IMR-90 (cell line): ENCODE measurements at regions not wholly inside any gene's neighbourhood (a gene's known extent, or its start where the extent isn't known, plus 50 kb on each side); places are given as distances from the start of the nearest gene placed in this dataset.

Experiments used
- ATAC-seq: fragments of 200-7000 bp; cut with Tn5 transposase; 2 replicates; pipeline ENCODE4 v1.9.1; 2020; ENCODE audit warnings: low read depth, mild to moderate bottlenecking, moderate library complexity
- BruUV-seq: library from RNA; stranded (reverse); fragments of 400-500 nt; replicated peaks from 2 replicates; lab custom pipeline; 2021; lab: Mats Ljungman, UMichigan
- CTCF ChIA-PET: fragments of 300-600 bp; formaldehyde crosslinking; extraction: SDS; loops from one replicate; lab custom pipeline; 2021; ENCODE audit warnings: antibody characterized with exemption; lab: Yijun Ruan, JAX
- POLR2A ChIA-PET: fragments of 300-600 bp; sonication (Branson Sonifier 250); formaldehyde crosslinking; loops from one replicate; lab custom pipeline; 2022; ENCODE audit warnings: antibody characterized with exemption; ENCODE audit not compliant: unreplicated experiment; lab: Charles Lee
- DNase-seq: peaks from one replicate; pipeline ENCODE4 v3.0.0; 2013
- H2AFZ ChIP-seq: replicated peaks from 2 replicates; pipeline ENCODE3; 2013; ENCODE audit warnings: low read length, mild to moderate bottlenecking; ENCODE audit not compliant: poor library complexity
- H2AK5ac ChIP-seq: 2 replicates; pipeline ENCODE4 v1.6.1; 2013; ENCODE audit warnings: low read depth, low read length, inconsistent platforms
- H2AK9ac ChIP-seq: replicated peaks from 2 replicates; pipeline ENCODE3; 2013; ENCODE audit warnings: mild to moderate bottlenecking, low read depth, low read length, moderate library complexity; ENCODE audit not compliant: poor library complexity
- H2BK120ac ChIP-seq: 2 replicates; pipeline ENCODE4 v1.6.1; 2013; ENCODE audit warnings: low read depth, low read length, inconsistent platforms
- H2BK15ac ChIP-seq: 3 replicates; pipeline ENCODE4 v1.6.1; 2013; ENCODE audit warnings: low read depth, low read length, inconsistent platforms
- H2BK20ac ChIP-seq: 2 replicates; pipeline ENCODE4 v1.6.1; 2013; ENCODE audit warnings: low read depth, mild to moderate bottlenecking, inconsistent platforms, low read length, moderate library complexity
- H2BK5ac ChIP-seq: 2 replicates; pipeline ENCODE4 v1.6.1; 2013; ENCODE audit warnings: mild to moderate bottlenecking, low read depth, low read length, inconsistent platforms; ENCODE audit not compliant: poor library complexity, severe bottlenecking
- H3K14ac ChIP-seq: replicated peaks from 2 replicates; pipeline ENCODE4 v1.6.1; 2013; ENCODE audit warnings: low read depth, low read length, inconsistent platforms
- H3K18ac ChIP-seq: 2 replicates; pipeline ENCODE4 v1.6.1; 2013; ENCODE audit warnings: low read depth, low read length, control low read depth
- H3K23ac ChIP-seq: 2 replicates; pipeline ENCODE4 v1.6.1; 2013; ENCODE audit warnings: low read depth, low read length, inconsistent platforms
- H3K27ac ChIP-seq: 2 replicates; pipeline ENCODE4 v1.5.1; 2013; ENCODE audit warnings: mild to moderate bottlenecking, control low read depth, low read length; ENCODE audit not compliant: insufficient read depth
- H3K27me3 ChIP-seq: 2 replicates; pipeline ENCODE4 v1.6.1; 2013; ENCODE audit warnings: low read length; ENCODE audit not compliant: control insufficient read depth, insufficient read depth
- H3K36me3 ChIP-seq: 2 replicates; pipeline ENCODE4 v1.6.1; 2013; ENCODE audit warnings: low read length, mixed read lengths; ENCODE audit not compliant: control insufficient read depth, insufficient read depth
- H3K4ac ChIP-seq: 2 replicates; pipeline ENCODE4 v1.6.1; 2013; ENCODE audit warnings: low read depth, low read length, inconsistent platforms
- H3K4me1 ChIP-seq: 2 replicates; pipeline ENCODE4 v1.6.1; 2013; ENCODE audit warnings: low read length, mixed read lengths; ENCODE audit not compliant: control insufficient read depth, insufficient read depth
- H3K4me2 ChIP-seq: 2 replicates; pipeline ENCODE4 v1.6.1; 2013; ENCODE audit warnings: low read depth, mild to moderate bottlenecking, control low read depth, low read length, moderate library complexity
- H3K4me3 ChIP-seq: 2 replicates; pipeline ENCODE4 v1.5.1; 2013; ENCODE audit warnings: low read depth, mild to moderate bottlenecking, control low read depth, low read length, moderate library complexity; ENCODE audit not compliant: insufficient read depth
- H3K56ac ChIP-seq: 2 replicates; pipeline ENCODE4 v1.6.1; 2013; ENCODE audit warnings: low read length, inconsistent platforms; ENCODE audit not compliant: insufficient read depth; ENCODE audit errors: extremely low read depth
- H3K79me1 ChIP-seq, 2 experiments: 2 replicates each; pipeline ENCODE4 v1.6.1; 2013; ENCODE audit warnings: low read length in 2 of 2, inconsistent platforms in 1 of 2, low read depth in 1 of 2
- H3K9ac ChIP-seq: 2 replicates; pipeline ENCODE4 v1.6.1; 2013; ENCODE audit warnings: low read depth, low read length, control low read depth
- H3K9me1 ChIP-seq: 2 replicates; pipeline ENCODE4 v1.6.1; 2013; ENCODE audit warnings: low read length, inconsistent platforms; ENCODE audit not compliant: insufficient read depth
- H3K9me3 ChIP-seq: 2 replicates; pipeline ENCODE4 v1.6.1; 2013; ENCODE audit warnings: low read length; ENCODE audit not compliant: control insufficient read depth, insufficient read depth
- H4K20me1 ChIP-seq: 2 replicates; pipeline ENCODE4 v1.6.1; 2013; ENCODE audit warnings: low read length, inconsistent platforms; ENCODE audit not compliant: insufficient read depth
- H4K5ac ChIP-seq: 2 replicates; pipeline ENCODE4 v1.6.1; 2013; ENCODE audit warnings: mild to moderate bottlenecking, low read depth, low read length, control low read depth
- H4K8ac ChIP-seq, 2 experiments: 2 replicates each; pipeline ENCODE4 v1.6.1; 2013; ENCODE audit warnings: low read depth in 2 of 2, low read length in 2 of 2, control low read depth in 1 of 2, inconsistent platforms in 1 of 2
- H4K91ac ChIP-seq: 2 replicates; pipeline ENCODE4 v1.6.1; 2013; ENCODE audit warnings: low read depth, low read length, inconsistent platforms; ENCODE audit not compliant: insufficient read depth
- BHLHE40 ChIP-seq: fragments of 150-350 bp; IDR thresholded peaks from 2 replicates; pipeline ENCODE4 v1.6.1; 2016; ENCODE audit warnings: mild to moderate bottlenecking, low read depth, low read length
- CEBPB ChIP-seq: IDR thresholded peaks from 2 replicates; pipeline ENCODE4 v1.6.1; 2012; ENCODE audit warnings: low read depth, low read length, improper control_type of control experiment
- CHD1 ChIP-seq: IDR thresholded peaks from 2 replicates; pipeline ENCODE4 v1.6.1; 2012; ENCODE audit warnings: low read depth, low read length, improper control_type of control experiment
- FOS ChIP-seq: fragments of 150-350 bp; IDR thresholded peaks from 2 replicates; pipeline ENCODE4 v1.6.1; 2016; ENCODE audit warnings: low read depth, low read length
- MAFK ChIP-seq: IDR thresholded peaks from 2 replicates; pipeline ENCODE4 v1.6.1; 2012; ENCODE audit warnings: low read depth, low read length, improper control_type of control experiment
- MAZ ChIP-seq: IDR thresholded peaks from 2 replicates; pipeline ENCODE4 v1.6.1; 2012; ENCODE audit warnings: low read depth, mild to moderate bottlenecking, low read length, improper control_type of control experiment, moderate library complexity, borderline replicate concordance
- MXI1 ChIP-seq: IDR thresholded peaks from 2 replicates; pipeline ENCODE4 v1.6.1; 2012; ENCODE audit warnings: low read depth, mild to moderate bottlenecking, low read length, moderate library complexity, borderline replicate concordance
- NFE2L2 ChIP-seq: fragments of 150-350 bp; IDR thresholded peaks from 2 replicates; pipeline ENCODE4 v1.6.1; 2016; ENCODE audit warnings: low read depth, mild to moderate bottlenecking, low read length
- POLR2A ChIP-seq: IDR thresholded peaks from 2 replicates; pipeline ENCODE4 v1.6.1; 2012; ENCODE audit warnings: mild to moderate bottlenecking, low read depth, low read length
- RAD21 ChIP-seq: IDR thresholded peaks from 2 replicates; pipeline ENCODE4 v1.6.1; 2012; ENCODE audit warnings: low read length, improper control_type of control experiment
- RCOR1 ChIP-seq: IDR thresholded peaks from 2 replicates; pipeline ENCODE4 v1.6.1; 2012; ENCODE audit warnings: mild to moderate bottlenecking, low read length, improper control_type of control experiment; ENCODE audit not compliant: insufficient replicate concordance
- RFX5 ChIP-seq: IDR thresholded peaks from 2 replicates; pipeline ENCODE4 v1.8.0; 2012; ENCODE audit warnings: low read depth, mild to moderate bottlenecking, low read length, moderate library complexity
- SMC3 ChIP-seq: fragments of 150-350 bp; IDR thresholded peaks from 2 replicates; pipeline ENCODE4 v1.6.1; 2016; ENCODE audit warnings: low read depth, mild to moderate bottlenecking, antibody characterized with exemption, low read length, moderate library complexity
- WGBS, 2 experiments: methylation state at CpG; one replicate each; pipeline versions ENCODE4 v1.1.5 to v1.1.7; 2013; ENCODE audit warnings: missing lambda C conversion rate in 2 of 2; ENCODE audit not compliant: insufficient read length in 1 of 2; ENCODE audit errors: extremely low coverage in 2 of 2; 5-methylcytosine and 5-hydroxymethylcytosine counted together
- dilution Hi-C: fragments of 300-500 bp; cut with HindIII; formaldehyde crosslinking; loops from one replicate; pipeline ENCODE4 v1.14.3; 2018; ENCODE audit warnings: low sequenced_read_pairs; ENCODE audit not compliant: unreplicated experiment
- in situ Hi-C: fragments of 300-500 bp; cut with MboI; formaldehyde crosslinking; loops from 3 replicates; pipeline ENCODE4 v1.14.3; 2019; ENCODE audit warnings: low sequenced_read_pairs, inconsistent platforms, mixed read lengths
- intact Hi-C: fragments of 100-400 bp; cut with micrococcal nuclease; formaldehyde crosslinking; loops from 2 replicates; pipeline ENCODE4 v1.10.0; 2022
- TF ChIP-seq, protein P1 (sequence below): fragments of 150-350 bp; IDR thresholded peaks from 2 replicates; pipeline ENCODE4 v1.6.1; 2016; ENCODE audit warnings: low read depth, mild to moderate bottlenecking, low read length, moderate library complexity, borderline replicate concordance
- TF ChIP-seq, protein P2 (sequence below): conservative IDR thresholded peaks from 2 replicates; pipeline ENCODE4 v1.5.1; 2012; ENCODE audit warnings: mild to moderate bottlenecking, low read depth, low read length, improper control_type of control experiment
- TF ChIP-seq, protein P3 (sequence below): fragments of 150-350 bp; IDR thresholded peaks from 2 replicates; pipeline ENCODE4 v1.6.1; 2017; ENCODE audit warnings: mild to moderate bottlenecking, antibody characterized with exemption, low read length, low read depth

DNA sequence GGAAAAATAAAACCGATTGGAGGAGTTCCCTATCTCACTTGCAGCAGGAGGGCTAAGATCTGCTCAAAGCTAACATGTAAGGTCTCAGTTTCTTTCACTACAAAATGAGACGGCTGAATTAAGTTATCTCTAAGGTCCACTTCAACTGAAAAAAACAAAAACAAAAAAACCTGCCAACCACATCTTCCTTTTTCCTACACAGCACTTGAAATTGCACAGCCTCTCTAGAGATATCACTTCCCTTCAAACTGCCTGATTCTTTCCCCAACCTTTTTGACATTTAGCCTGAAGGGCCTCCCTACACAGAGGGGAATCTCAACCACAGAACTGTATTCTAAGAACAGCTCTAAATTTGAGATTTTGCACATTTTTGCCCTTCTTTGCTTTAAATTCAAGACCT is 227.9 kb upstream of the TARS1 start:
- H3K79me1 ChIP-seq = no peaks in the 10 kb centered on the region
- dilution Hi-C loops (no loop called here), intact Hi-C loops (no loop called here), in situ Hi-C loops (no loop called here)
- H3K9me3 ChIP-seq = no peaks in the 10 kb centered on the region
- H3K9me1 ChIP-seq = no peaks in the 10 kb centered on the region
- no peak overlapping the region for H3K18ac ChIP-seq
- H2BK15ac ChIP-seq = no peak overlapping the region
- H4K8ac ChIP-seq = no peak overlapping the region
- H2BK5ac ChIP-seq = no peak overlapping the region
- no peak overlapping the region for H3K27ac ChIP-seq
- ATAC-seq = no peak
- no peak overlapping the region for H3K56ac ChIP-seq
- no peak overlapping the region for H3K4me3 ChIP-seq
- H3K14ac ChIP-seq = no peak overlapping the region
- DNase-seq = no peak
- H3K4ac ChIP-seq = no peak overlapping the region
- no peak overlapping the region for H2BK20ac ChIP-seq
- whole genome bisulfite sequencing, 2 experiments = 50% methylated on average over 1 of the region's 2 CpGs; no CpG with 5 or more reads in 1 of the 2 experiments
- H2BK120ac ChIP-seq = no peak overlapping the region
- H2AFZ ChIP-seq = no peak overlapping the region
- H3K4me2 ChIP-seq = no peak overlapping the region
- no peaks in the 10 kb centered on the region for H3K36me3 ChIP-seq
- CTCF ChIA-PET = no interaction called here
- TF ChIP-seq SMC3 (no peak), CHD1 (no peak), CEBPB (no peak), RCOR1 (no peak), MAFK (no peak), RFX5 (no peak), RAD21 (no peak), FOS (no peak), BHLHE40 (no peak), POLR2A (no peak), MAZ (no peak), NFE2L2 (no peak), MXI1 (no peak)
- TF ChIP-seq, protein P1, sequence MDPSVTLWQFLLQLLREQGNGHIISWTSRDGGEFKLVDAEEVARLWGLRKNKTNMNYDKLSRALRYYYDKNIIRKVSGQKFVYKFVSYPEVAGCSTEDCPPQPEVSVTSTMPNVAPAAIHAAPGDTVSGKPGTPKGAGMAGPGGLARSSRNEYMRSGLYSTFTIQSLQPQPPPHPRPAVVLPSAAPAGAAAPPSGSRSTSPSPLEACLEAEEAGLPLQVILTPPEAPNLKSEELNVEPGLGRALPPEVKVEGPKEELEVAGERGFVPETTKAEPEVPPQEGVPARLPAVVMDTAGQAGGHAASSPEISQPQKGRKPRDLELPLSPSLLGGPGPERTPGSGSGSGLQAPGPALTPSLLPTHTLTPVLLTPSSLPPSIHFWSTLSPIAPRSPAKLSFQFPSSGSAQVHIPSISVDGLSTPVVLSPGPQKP = no peak
- TF ChIP-seq, protein P2, sequence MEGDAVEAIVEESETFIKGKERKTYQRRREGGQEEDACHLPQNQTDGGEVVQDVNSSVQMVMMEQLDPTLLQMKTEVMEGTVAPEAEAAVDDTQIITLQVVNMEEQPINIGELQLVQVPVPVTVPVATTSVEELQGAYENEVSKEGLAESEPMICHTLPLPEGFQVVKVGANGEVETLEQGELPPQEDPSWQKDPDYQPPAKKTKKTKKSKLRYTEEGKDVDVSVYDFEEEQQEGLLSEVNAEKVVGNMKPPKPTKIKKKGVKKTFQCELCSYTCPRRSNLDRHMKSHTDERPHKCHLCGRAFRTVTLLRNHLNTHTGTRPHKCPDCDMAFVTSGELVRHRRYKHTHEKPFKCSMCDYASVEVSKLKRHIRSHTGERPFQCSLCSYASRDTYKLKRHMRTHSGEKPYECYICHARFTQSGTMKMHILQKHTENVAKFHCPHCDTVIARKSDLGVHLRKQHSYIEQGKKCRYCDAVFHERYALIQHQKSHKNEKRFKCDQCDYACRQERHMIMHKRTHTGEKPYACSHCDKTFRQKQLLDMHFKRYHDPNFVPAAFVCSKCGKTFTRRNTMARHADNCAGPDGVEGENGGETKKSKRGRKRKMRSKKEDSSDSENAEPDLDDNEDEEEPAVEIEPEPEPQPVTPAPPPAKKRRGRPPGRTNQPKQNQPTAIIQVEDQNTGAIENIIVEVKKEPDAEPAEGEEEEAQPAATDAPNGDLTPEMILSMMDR = no peak
- TF ChIP-seq, protein P3, sequence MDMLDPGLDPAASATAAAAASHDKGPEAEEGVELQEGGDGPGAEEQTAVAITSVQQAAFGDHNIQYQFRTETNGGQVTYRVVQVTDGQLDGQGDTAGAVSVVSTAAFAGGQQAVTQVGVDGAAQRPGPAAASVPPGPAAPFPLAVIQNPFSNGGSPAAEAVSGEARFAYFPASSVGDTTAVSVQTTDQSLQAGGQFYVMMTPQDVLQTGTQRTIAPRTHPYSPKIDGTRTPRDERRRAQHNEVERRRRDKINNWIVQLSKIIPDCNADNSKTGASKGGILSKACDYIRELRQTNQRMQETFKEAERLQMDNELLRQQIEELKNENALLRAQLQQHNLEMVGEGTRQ = no peak
- no peak overlapping the region for H3K9ac ChIP-seq
- no peaks in the 10 kb centered on the region for H4K20me1 ChIP-seq
- no peaks in the 10 kb centered on the region for H3K27me3 ChIP-seq
- H4K91ac ChIP-seq = no peak overlapping the region
- BruUV-seq = no TSS peak
- no peak overlapping the region for H2AK5ac ChIP-seq
- H2AK9ac ChIP-seq = no peak overlapping the region
- POLR2A ChIA-PET = no interaction called here
- no peak overlapping the region for H4K5ac ChIP-seq
- no peaks in the 10 kb centered on the region for H3K4me1 ChIP-seq
- H3K23ac ChIP-seq = no peak overlapping the region
